NCI-H1930 (cell line): ENCODE measurements at regions not wholly inside any gene's neighbourhood (a gene's known extent, or its start where the extent isn't known, plus 50 kb on each side); places are given as distances from the start of the nearest gene placed in this dataset.

Experiments used
- DNase-seq, 2 experiments: peaks; one replicate each; lab custom pipeline; 2025; lab: John Stamatoyannopoulos, UW

- DNase-seq, result no peak
Observed at GRCh38 chr2:38448692-38449410, 71.8 kb upstream of the ATL2 start.

- DNase-seq, result no peak
Observed at GRCh38 chr2:38446906-38447561, 70.0 kb upstream of the ATL2 start.

GRCh38 chr2:38446418-38446817 is 69.3 kb upstream of the ATL2 start:
- DNase-seq, result no peak

GRCh38 chr2:38444247-38444646 is 67.2 kb upstream of the ATL2 start:
- DNase-seq, result no peak

GRCh38 chr2:38442643-38443541 is 65.8 kb upstream of the ATL2 start:
- DNase-seq, result no peak

- no peak for DNase-seq
Observed at GRCh38 chr2:38441346-38441745, 64.3 kb upstream of the ATL2 start.

GRCh38 chr2:38440655-38441054 is 63.6 kb upstream of the ATL2 start:
- no peak for DNase-seq

GRCh38 chr2:38439863-38440262 is 62.8 kb upstream of the ATL2 start:
- DNase-seq, result no peak

- DNase-seq, result no peak
Observed at GRCh38 chr2:38438883-38439612, 62.0 kb upstream of the ATL2 start.

- no peak for DNase-seq
Observed at GRCh38 chr2:38438133-38438882, 61.2 kb upstream of the ATL2 start.

GRCh38 chr2:38436227-38436664 is 59.2 kb upstream of the ATL2 start:
- no peak for DNase-seq

- DNase-seq, result no peak
Observed at GRCh38 chr2:38435775-38436174, 58.7 kb upstream of the ATL2 start.

- DNase-seq, result no peak
Observed at GRCh38 chr2:38434595-38434994, 57.5 kb upstream of the ATL2 start.

- no peak for DNase-seq
Observed at GRCh38 chr2:38433607-38433975, 56.5 kb upstream of the ATL2 start.

- no peak for DNase-seq
Observed at GRCh38 chr2:38432820-38433606, 55.9 kb upstream of the ATL2 start.

- DNase-seq, result no peak
Observed at GRCh38 chr2:38430597-38431207, 53.6 kb upstream of the ATL2 start.

- no peak for DNase-seq
Observed at GRCh38 chr2:38430196-38430595, 53.1 kb upstream of the ATL2 start.

GRCh38 chr2:38427936-38428335 is 50.9 kb upstream of the ATL2 start:
- no peak for DNase-seq

- no peak for DNase-seq
Observed at GRCh38 chr2:38427054-38427453, 50.0 kb upstream of the ATL2 start.
